CD4-positive, alpha-beta T cell treated with Interleukin-21 for 1 hour (primary cell): ENCODE measurements at regions not wholly inside any gene's neighbourhood (a gene's known extent, or its start where the extent isn't known, plus 50 kb on each side); places are given as distances from the start of the nearest gene placed in this dataset.

Experiments
- DNase-seq: peaks from one replicate; pipeline ENCODE4 v3.0.0-alpha.2; 2020

DNA sequence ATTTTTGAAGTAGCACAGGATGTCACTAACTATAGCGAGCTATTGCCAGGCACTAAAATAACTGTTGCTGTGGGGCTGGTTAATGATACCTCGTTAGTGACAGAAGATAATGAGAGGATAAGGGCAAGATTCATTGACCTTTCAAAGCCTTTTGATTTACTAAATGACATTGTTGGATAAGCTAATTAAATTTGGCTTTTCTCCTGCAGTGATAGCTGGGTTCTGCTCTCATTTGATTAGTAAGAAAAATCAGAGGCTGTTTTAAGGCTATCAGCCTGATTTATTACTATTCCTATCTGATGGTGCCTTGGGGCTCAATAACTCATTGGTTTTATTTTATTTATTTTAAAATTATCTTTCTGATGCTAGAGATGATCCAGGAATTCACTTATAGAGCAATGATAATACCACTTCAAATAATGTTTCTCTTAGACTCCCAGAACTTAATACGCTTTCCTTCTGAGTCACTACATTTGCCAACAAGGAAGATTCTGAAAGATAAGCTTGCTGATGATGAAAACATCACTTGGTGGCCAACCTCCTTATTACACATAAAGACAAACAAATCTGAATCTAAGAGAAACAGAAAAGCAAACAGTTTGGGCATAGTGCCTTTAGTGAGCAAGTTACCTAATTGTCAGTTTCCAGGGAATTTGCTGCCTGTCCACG is 501.3 kb upstream of the ARGLU1 start:
- no peak for DNase-seq

DNA sequence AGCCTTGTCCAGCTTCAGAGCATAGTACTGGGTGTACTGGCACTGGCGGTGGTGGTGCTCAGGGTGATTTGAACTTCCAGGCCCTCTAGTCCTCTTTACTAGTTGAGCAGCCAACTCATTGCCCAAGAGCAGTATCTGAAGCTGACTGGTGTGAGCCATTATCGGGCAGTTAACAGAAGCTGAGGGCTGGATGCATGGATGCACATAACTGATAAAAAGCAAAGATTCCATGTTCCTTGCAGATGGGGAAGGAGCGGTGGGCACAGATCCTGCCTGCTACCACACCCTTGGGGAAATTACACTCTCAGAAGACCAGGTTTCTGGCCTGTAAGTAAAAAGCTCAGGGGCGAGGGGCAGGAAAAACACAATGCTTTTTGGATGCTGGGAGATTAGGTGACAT is 499.4 kb upstream of the ARGLU1 start:
- no peak for DNase-seq

DNA sequence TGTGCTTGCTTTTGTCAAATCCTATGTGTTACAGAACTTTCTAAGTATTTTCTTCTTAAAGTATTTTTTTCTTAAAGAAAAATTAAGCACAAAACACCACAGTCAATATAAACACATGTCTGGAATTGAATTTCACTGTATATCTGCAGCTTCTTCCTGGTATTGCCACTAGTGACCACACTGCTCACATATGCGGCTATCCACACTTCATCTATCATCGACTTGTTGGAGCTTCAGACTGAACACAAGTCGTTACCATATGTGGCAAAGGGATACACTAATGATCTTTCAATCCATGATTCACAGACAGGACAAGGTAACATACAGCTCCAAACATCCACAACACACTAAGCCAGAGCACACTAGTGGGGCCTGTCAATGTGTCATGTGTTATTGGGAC is 498.4 kb upstream of the ARGLU1 start:
- DNase-seq, result no peak

DNA sequence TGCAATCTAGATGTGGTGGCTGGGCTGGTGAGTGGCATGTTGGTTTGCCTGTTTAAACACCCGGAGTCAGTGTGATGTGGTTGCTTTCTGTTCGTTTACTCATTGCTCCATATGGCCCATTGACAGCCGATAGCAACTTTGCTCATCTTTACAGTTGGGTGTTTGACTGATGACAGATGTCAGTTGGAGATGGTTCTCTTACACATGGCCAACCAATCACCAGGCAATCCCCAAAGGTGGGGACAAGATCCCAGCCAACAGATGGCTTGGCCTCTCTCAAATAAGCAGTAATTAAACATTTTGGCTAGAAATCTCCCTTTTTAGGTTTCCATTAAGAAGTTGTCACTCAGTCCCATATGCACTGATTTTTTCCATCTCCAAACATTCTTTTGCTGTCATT is 497.1 kb upstream of the ARGLU1 start:
- no peak for DNase-seq

DNA sequence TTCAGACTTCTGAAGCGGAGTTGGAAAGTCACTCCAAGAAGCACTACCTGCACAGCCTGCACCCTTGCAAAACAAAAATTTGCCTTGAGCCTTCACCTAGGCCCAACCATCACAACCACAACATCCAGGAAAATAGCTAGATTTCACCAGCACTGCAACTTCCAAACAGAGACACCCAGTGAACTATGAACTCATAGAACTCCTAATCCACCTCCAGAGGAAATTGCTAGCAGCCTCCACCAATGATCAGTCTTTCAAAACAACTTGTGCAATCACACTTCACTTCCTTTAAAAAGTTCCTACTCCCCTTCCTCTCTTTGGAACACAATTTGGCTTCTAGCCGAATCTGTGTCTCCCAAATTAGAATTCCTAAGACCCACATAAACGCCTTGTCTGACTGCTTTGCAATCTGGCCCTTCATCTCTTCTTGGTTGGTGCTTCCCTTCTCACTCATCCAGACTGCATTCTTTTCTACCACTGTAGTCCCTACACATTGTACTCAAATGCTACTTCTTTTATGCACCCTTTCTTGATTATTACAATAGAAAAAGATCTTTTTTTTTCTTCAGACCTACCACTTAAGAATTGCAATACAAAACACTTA is 489.2 kb upstream of the ARGLU1 start:
- DNase-seq, result no peak

DNA sequence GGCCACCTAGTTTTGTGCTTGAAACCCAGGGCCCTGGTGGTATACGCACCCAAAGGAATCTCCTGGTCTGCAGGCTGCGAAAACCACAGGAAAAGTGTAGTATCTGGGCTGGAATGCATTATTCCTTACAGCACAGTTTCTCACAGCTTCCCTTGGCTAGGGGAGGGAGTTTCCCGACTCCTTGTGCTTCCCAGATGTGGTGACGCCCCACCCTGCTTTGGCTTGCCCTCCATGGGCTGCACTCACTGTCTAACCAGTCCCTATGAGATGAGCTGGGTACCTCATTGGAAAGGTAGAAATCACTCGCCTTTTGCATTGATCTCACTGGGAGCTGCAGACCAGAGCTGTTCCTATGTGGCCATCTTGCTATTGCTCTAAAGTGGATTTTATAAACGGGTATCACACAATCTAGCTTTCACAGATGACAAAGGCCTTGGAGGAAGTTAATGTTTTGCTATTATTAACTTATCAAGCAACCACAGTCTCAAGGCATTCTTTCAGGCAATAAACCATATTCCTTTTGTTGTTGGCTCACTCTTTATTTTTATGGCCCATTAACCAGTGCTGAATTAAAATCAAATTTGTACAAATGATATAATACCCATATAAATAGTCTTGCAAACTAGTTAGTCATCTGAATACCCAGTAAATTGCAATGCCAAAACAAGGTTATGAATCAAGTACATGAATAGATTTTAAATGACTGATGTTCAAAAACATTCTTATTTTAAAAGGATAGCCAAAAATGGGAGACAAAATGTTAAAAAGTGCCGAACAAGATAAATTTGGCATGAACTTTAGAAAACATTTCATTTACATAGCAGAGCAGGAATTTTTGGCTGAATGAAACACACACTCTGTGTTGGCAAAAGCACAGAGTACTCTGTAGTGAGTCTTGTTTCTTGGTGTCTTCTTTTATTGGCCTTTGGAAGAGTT is 475.4 kb upstream of the ARGLU1 start:
- no peak for DNase-seq

DNA sequence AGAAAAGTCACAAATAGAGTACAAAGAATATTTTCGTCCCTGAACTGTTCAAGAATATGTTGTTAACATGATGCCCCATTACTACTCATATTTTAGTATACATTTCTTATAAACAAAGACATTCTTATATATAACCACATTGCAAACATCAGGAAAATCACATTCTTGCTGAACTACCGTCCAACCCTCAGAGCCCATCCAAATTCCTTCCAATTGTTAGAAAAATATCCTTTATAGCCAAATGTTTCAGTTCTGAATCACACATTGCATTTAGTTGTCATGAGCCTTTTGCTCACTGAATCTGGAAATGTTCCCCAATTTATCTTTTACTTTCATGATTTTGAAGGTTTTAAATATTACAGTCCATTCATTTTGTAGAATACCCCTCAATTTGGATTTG is 467.8 kb upstream of the ARGLU1 start:
- DNase-seq, result no peak

DNA sequence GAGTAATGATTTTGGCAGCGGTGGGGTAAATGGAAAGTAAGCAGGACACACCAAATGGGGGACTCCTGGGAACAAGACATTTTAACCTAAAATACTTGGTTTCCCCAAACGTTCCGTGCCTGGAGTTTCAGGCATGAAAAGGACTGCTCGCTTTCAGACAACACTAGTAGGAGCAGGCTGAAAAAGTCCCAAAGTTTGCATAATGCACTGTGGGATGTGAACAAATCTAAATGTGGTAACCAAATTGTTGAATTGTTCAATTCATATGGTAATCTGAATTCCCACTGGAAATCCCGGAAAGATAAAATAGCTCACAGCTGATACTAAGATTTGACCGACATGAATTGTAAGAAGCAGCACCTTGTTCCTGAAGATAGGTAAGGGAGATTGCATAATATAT is 467.2 kb upstream of the ARGLU1 start:
- DNase-seq, result no peak

DNA sequence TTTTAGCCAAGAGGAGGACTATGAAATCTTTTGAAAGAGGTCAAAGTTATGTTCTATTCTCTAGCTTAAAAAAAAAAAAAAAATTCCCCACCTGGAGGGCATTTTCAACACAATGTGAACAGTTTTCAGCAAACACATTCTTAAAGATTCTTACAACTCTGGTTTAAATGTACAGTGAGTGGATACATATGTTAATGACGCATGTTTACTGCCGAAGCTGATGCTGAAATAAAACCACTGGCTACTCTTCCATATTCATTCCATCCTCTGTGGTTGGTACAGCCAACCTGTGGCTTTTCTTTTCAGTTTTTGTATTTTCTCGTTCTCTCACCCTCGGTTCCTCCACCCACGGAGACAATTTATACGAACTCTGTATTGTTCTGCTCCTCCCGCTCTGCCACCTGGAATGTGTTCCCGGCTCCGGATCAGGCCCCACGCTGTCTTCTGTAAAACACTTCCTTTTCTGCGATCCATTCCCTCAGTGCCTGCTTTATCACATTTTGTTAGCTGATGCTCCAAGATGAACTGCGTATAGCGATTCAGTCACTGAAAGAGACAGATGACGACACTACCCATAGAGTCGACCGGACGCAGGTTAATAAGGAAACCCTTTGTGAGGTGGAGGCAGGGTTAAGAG is 466.4 kb upstream of the ARGLU1 start:
- no peak for DNase-seq

DNA sequence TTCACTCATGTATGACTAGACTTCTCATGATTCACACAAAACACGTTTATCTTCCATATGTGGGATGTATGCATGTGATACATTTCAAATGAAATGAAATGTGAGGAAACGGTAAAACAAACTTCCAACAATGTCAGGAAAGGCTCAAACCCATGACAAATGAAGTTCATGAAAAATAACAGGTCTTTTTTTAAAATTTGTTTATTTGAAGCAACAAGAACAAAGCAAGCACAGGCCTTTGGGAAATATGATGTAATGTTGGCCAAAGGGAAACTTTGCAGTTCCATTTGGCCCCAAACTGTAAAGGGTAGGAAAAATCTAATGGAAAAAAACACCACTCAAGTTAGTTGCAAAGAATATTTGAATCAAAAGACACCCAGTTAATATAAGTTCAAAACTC is 463.8 kb upstream of the ARGLU1 start:
- no peak for DNase-seq

DNA sequence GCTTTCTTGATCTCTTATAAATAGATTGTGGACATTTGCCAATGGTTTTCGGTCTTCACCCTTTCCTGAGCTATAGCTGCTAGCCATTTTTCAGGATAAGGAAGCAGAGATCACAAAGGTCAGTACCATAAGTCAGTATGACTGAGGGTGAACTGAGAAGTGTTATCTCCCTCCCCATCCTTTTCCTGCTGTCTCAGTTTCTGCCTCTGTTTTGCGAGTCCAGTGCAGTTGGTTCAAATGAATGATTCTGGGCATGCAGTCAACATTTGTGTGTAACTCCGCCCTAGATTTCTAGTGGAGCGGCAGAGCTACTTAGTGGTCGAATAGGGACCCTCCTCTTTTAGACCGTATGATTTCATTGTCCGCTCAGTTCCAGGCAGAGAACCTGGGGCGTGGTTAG is 460.8 kb upstream of the ARGLU1 start:
- no peak for DNase-seq

DNA sequence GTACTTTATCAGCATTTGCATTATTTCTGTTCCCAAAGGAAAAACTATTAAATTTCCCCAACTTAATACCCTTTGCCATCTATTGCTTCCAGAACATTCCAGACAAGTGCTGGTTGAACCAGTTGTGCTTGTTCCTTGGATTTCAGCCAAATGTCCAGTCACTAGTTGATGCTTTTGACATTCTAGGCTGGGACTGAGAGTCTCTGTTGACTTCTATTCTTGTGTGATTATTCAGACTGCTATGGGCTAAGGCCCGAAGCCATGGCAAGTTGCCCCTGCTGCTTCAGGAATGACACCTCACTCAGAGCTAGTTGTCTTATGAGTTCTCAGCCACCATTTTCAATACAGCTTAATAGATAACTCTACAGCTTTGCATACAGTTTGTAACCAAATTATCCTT is 458.1 kb upstream of the ARGLU1 start:
- DNase-seq, result no peak

DNA sequence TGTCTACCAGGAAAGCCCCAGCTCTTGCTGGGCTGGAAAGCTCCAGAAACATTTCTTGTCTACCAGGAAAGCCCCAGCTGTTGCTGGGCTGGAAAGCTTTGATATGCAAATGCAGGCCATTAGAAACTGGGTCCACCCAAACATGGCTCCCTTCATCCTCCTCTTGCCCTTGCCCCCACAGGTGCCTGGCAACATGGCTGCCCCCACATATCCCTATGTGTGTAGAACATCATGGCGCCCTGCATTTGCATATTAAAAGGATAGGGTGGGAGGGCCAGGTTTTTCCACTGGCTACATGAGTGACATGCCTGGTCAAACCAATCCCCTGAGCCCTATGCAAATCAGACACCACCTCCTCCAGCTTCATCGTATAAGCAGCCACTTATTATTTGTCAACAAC is 455.4 kb upstream of the ARGLU1 start:
- no peak for DNase-seq

DNA sequence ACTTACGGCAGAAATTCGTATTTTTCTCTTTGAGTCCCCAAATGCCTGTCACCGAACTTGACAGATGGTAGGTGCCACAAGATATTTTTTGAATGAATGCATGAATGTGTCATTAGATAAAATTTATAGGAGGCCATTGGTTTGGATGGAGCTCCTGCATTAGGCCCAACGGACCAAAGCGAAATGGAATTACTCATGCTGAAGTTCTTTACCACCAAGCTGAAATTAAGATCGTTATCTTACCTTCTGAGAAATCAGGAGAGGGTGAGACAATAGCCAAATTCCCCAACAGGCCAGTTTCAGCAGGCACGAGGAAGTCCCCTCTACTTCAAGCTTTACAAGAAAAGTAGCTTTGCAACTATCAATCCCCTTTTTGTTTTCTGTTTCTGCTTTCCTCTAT is 452.5 kb upstream of the ARGLU1 start:
- DNase-seq, result no peak

DNA sequence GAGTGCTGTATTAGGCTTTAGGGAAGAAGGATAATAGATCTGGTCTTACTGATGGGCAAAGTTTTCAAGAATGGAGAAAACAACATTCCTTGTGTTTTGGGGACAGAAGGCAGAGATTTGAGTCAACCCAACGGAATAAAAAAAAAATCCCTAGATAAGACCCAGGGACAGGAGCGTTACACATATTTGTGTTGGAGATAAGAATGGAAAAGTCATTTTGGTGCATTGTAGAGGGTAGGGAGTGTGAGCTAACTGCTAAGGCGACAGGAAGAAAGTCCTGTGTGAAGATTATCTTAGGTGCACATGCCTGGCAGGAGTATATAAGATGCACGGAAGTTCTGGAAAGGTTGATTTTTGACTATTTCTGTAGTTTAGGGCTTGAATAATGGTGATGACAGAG is 450.3 kb upstream of the ARGLU1 start:
- DNase-seq, result no peak

DNA sequence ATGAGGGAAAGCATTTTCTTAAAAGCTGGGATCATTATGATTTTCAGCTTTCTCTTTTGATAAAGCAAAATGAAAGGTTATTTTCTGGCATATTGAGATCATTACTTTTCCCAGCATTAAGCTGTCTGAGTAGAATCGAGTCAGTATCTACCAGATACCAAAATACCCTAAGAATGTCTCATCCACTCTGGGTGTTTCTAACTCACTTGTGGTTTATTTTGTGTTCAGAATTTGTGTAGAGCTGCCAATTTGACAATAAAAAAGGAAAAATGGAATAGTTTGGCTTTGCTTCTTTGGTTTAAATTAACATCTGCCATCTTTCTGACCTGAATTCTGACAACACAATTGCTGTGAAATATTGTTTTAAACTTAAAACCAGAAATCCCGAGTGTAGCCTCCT is 438.7 kb upstream of the ARGLU1 start:
- DNase-seq, result no peak

DNA sequence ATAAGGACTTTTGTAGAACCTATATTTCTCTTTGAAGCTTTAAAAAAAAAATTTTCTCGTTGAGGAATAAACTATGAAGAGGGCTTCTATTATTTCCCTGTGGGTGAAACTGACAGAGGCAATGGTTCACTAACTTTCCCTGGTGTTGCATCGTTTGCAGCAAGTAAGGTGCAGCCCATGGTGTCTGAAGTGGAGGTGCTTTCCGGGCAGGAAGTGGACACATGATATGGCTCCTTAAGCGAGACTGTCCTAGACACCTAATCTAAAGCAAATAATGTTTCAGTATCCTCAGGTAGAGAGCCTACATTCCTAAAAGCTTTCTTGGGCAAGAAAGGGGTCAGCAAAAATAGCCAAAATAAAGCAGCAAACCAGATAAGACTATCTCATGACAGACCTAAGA is 437.6 kb upstream of the ARGLU1 start:
- no peak for DNase-seq

DNA sequence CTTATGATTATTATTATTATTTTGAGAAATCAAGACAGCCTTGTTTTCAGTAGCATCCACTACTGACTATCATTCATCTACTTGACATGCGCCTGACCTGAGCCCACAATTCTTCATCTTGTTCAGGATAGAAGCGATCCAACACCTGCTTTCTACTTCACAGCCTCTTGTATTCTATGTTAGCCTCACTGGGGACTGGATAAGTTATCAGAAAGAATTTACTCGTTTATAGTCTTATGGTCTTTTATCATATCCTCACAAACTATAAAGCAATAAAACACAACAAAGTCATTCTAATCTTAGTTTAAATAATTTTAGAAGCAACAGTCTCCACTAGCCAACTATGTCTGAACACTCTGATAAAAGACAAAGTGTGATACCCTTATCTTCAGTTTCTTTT is 436.0 kb upstream of the ARGLU1 start:
- DNase-seq, result no peak

DNA sequence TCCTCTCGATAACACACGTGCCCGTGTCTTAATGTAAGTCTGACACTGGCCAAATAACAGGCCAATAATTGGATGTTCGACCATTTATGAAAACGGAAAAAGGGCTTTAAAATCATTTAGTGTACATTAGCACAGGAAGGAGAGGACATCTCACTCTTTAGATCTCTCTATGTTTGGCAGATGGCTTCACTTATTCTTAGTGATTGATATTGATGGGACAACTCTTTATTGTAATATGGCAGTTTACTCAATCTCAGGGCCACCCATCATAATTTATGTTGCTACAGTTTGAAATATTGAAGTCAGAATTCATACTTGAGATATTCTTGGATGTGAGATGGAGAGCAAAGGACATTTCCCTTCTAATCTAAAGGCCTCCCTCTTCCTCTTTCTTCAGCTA is 430.7 kb upstream of the ARGLU1 start:
- no peak for DNase-seq

DNA sequence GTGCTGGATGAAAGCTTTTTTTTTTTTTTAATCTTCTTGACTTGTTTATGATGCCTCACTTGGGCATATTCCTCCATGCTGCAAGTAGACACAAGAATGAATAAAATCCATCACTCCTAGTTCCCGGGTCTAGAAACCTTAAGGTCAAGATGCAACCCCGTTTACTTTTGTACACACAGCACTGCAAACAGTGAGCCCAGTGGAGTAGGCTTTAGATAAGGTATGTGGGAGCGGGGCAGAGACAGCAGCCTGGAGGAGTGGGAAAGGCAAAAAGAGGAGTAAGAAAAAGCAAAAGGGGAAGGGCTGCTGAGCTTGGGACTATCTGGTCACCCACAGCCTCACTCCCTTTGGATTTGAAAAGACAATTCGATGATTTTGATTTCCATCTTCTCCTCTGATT is 429.8 kb upstream of the ARGLU1 start:
- DNase-seq, result no peak

DNA sequence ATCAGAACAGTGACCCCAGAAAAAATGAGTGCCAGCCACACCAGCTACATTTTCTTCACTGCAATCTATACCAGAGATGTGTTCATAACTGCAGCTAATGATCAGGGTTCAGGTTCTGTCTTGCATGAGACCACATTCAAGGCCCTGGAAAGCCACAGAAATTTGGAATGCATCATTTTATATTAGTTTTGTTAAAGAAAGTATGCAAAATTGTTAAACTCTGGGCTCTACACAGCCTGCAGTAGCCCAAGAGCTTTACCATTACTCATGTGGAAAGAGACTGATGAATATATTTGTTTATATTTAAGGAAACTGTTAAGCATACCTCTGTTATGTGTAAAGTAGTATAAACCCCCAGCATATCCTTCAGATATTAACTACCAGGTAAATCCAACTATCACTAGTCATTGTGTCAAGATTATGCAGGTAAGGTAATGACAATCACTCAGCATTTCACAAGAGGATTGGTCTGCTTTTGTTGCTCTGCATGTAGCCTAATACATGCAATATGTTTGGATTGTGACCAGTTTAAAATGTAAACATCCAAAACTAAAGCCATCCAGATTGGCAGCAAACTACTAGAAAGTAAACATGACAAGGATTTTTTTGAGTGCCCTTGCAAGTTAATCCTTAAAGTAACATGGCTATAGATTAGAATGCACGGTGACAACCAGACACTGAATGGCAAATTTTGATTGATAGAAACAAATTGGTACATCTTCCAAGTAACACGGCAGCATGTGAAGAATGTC is 429.1 kb upstream of the ARGLU1 start:
- no peak for DNase-seq

DNA sequence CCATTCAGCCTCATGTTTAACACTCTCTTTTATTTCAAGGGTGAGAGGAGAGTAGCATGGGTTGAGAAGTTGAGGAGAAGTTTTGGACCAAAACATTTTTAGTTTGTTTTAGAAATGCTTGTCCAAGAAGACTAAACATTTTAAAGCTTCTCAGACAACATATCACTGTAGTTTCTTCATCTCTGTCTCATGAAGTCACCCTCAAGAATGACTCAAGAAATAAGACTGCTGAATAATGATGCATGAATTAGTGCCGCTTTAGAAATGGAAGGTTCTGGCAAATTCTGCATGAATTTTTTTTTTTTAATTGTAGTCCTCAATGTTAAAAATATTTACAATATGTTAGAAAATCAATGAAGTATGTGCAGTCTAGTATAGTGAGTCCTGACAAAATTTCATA is 422.7 kb upstream of the ARGLU1 start:
- no peak for DNase-seq

DNA sequence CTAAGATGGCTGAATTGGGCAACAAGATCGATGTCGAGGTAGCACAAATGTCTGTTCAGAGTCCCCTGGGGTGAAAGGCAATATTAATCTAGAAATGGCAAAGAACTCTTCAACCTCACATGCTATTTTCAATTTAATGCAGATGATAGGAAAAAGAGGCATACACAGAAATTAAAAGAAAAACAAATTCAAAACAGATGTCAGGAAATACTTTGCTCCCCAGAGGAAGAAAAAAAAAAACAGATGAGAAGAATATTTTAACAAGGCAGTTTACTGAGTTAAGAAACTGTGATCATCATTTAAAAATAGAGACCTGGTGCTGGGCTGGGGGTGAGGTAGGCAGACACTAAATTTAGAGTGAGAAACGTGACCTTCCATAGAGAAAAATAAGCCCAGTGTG is 421.9 kb upstream of the ARGLU1 start:
- DNase-seq, result no peak
